Endodermal cell (in vitro differentiated cells): ENCODE measurements at regions not wholly inside any gene's neighbourhood (a gene's known extent, or its start where the extent isn't known, plus 50 kb on each side); places are given as distances from the start of the nearest gene placed in this dataset.

Source experiments
- DNase-seq: peaks from one replicate; pipeline ENCODE4 v3.0.0-alpha.2; 2017
- H3K27ac ChIP-seq: 2 replicates; pipeline ENCODE4 v1.5.1; 2013; ENCODE audit warnings: mild to moderate bottlenecking, low read depth, low read length, moderate library complexity
- H3K27me3 ChIP-seq: 2 replicates; pipeline ENCODE4 v1.6.1; 2013; ENCODE audit warnings: mild to moderate bottlenecking, low read length, moderate library complexity; ENCODE audit not compliant: insufficient read depth, control insufficient read depth, poor library complexity, severe bottlenecking
- H3K36me3 ChIP-seq: 2 replicates; pipeline ENCODE4 v1.7.0; 2013; ENCODE audit warnings: mild to moderate bottlenecking, low read length, moderate library complexity; ENCODE audit not compliant: control insufficient read depth, insufficient read depth
- H3K4me1 ChIP-seq: one replicate; pipeline ENCODE4 v1.7.0; 2013; ENCODE audit warnings: low read length; ENCODE audit not compliant: control insufficient read depth, insufficient read depth
- H3K4me3 ChIP-seq: 2 replicates; pipeline ENCODE4 v1.5.1; 2013; ENCODE audit warnings: mild to moderate bottlenecking, low read length, moderate library complexity
- H3K9ac ChIP-seq: 2 replicates; pipeline ENCODE4 v1.6.1; 2013; ENCODE audit warnings: mild to moderate bottlenecking, low read length, moderate library complexity; ENCODE audit not compliant: poor library complexity, severe bottlenecking; ENCODE audit errors: extremely low read depth
- H3K9me3 ChIP-seq: 2 replicates; pipeline ENCODE4 v1.6.1; 2013; ENCODE audit warnings: mild to moderate bottlenecking, low read length, moderate library complexity; ENCODE audit not compliant: control insufficient read depth
- H3K27ac Mint-ChIP-seq: 2 replicates; pipeline ENCODE4 v1.8.0; 2020; ENCODE audit warnings: mixed read lengths
- H3K27me3 Mint-ChIP-seq: 2 replicates; pipeline ENCODE4 v1.8.0; 2021; ENCODE audit warnings: mild to moderate bottlenecking, mixed read lengths; ENCODE audit not compliant: insufficient read depth
- H3K36me3 Mint-ChIP-seq: 2 replicates; pipeline ENCODE4 v1.8.0; 2020; ENCODE audit warnings: low read depth, mixed read lengths
- H3K4me1 Mint-ChIP-seq: 2 replicates; pipeline ENCODE4 v1.8.0; 2020; ENCODE audit warnings: mixed read lengths
- H3K4me3 Mint-ChIP-seq: 2 replicates; pipeline ENCODE4 v1.8.0; 2020; ENCODE audit warnings: mild to moderate bottlenecking, moderate library complexity, mixed read lengths
- H3K9me3 Mint-ChIP-seq: 2 replicates; pipeline ENCODE4 v1.8.0; 2020; ENCODE audit warnings: mild to moderate bottlenecking, mixed read lengths
- WGBS, 2 experiments: methylation state at CpG; one replicate each; pipeline versions ENCODE4 v1.1.5 to v1.1.7; 2013; ENCODE audit warnings: missing lambda C conversion rate in 2 of 2, mixed read lengths in 1 of 2; ENCODE audit not compliant: insufficient coverage in 1 of 2, insufficient read length in 1 of 2; 5-methylcytosine and 5-hydroxymethylcytosine counted together
- TF ChIP-seq, protein P1 (sequence below): fragments of 200-600 bp; sonication (generic); conservative IDR thresholded peaks from 2 replicates; pipeline ENCODE4 v1.5.0; 2021; ENCODE audit warnings: antibody characterized with exemption, mild to moderate bottlenecking

DNA sequence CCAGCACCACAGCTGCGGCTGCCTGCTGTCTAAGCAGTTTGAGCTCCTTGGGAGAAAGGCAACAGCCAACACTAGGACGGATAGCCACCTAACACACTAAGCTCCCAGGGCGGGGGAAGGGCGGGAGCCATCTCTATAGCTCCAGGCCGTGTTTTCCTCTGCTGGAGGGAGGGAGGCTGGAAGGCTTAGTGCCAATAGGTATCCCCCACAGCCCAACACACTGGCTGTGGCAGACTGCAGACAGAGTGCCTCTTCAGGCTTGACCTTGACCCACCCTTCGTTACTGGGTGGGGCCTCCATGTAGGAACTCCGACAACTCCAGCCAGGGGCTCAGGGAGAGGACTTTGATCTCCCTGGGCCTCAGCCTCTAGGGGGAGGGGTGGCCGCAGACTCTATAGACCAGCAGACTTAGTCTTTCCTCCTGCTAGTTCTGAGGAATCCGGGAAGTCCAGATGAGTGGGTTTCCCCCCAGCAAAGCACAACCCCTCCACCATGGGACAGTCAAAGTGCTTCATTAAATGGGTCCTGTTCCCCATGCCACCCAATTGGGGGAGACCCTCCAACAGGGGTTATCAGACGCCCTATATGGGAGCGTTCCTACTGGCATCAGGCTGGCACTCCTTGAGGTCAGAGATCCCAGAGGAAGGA, 314.4 kb upstream of the MKI67 start:
- WGBS, 2 experiments: 77% methylated on average over 11 of the region's 11 CpGs; no CpG with 5 or more reads in 1 of the 2 experiments
- H3K4me1 Mint-ChIP-seq: peaks cover 8% of the 10 kb centered on the region
- no peak overlapping the region for H3K4me3 Mint-ChIP-seq
- Histone ChIP-seq H3K9ac (no peak overlapping the region), H3K36me3 (no peaks in the 10 kb centered on the region), H3K4me1 (peaks cover 13% of the 10 kb centered on the region), H3K27ac (no peak overlapping the region), H3K9me3 (no peaks in the 10 kb centered on the region), H3K27me3 (no peaks in the 10 kb centered on the region), H3K4me3 (peak overlapping the region; percentile 49)
- H3K36me3 Mint-ChIP-seq: no peaks in the 10 kb centered on the region
- H3K27me3 Mint-ChIP-seq: no peaks in the 10 kb centered on the region
- TF ChIP-seq, protein P1, sequence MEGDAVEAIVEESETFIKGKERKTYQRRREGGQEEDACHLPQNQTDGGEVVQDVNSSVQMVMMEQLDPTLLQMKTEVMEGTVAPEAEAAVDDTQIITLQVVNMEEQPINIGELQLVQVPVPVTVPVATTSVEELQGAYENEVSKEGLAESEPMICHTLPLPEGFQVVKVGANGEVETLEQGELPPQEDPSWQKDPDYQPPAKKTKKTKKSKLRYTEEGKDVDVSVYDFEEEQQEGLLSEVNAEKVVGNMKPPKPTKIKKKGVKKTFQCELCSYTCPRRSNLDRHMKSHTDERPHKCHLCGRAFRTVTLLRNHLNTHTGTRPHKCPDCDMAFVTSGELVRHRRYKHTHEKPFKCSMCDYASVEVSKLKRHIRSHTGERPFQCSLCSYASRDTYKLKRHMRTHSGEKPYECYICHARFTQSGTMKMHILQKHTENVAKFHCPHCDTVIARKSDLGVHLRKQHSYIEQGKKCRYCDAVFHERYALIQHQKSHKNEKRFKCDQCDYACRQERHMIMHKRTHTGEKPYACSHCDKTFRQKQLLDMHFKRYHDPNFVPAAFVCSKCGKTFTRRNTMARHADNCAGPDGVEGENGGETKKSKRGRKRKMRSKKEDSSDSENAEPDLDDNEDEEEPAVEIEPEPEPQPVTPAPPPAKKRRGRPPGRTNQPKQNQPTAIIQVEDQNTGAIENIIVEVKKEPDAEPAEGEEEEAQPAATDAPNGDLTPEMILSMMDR: no peak
- H3K9me3 Mint-ChIP-seq: no peaks in the 10 kb centered on the region
- no peak overlapping the region for H3K27ac Mint-ChIP-seq
- peak; percentile 78 for DNase-seq

DNA sequence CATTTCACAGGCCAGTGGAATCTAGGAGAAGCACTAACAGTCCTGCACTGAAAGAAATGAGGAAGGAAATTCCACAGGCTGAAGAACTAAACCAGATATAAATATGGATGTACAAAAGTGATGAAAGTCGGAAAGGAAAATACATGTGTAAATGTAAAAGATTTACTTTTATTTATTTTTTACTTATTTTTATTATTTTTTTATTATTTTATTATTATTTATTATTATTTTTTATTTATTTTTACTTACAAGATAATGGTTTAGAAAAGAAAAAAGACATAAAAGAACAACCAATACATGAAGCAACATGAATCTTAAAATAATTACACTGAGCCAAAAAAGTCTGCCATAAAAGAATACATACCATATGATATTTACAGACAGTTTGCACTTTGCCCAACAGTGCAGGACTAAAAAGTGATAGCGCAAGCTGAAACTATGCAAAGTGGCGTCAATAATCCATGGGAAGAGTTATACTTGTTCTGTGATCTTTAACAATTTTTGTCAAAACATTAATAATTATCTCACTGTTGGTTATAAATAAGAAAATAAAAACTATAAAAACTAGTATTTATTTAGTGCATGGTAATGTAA, 317.8 kb upstream of the MKI67 start:
- no peaks in the 10 kb centered on the region for H3K36me3 ChIP-seq
- H3K9me3 ChIP-seq: no peaks in the 10 kb centered on the region
- H3K27me3 ChIP-seq: no peaks in the 10 kb centered on the region
- WGBS, 2 experiments: 92% methylated on average over 2 of the region's 3 CpGs; no CpG with 5 or more reads in 1 of the 2 experiments
- no peak overlapping the region for H3K27ac Mint-ChIP-seq
- no peaks in the 10 kb centered on the region for H3K36me3 Mint-ChIP-seq
- no peak overlapping the region for H3K9ac ChIP-seq
- H3K9me3 Mint-ChIP-seq: no peaks in the 10 kb centered on the region
- peaks cover 13% of the 10 kb centered on the region for H3K4me1 ChIP-seq
- H3K4me3 ChIP-seq: no peak overlapping the region
- no peak overlapping the region for H3K27ac ChIP-seq
- no peaks in the 10 kb centered on the region for H3K27me3 Mint-ChIP-seq
- H3K4me3 Mint-ChIP-seq: no peak overlapping the region
- H3K4me1 Mint-ChIP-seq: peaks cover 8% of the 10 kb centered on the region
- no peak for DNase-seq
- TF ChIP-seq, protein P1: no peak

DNA sequence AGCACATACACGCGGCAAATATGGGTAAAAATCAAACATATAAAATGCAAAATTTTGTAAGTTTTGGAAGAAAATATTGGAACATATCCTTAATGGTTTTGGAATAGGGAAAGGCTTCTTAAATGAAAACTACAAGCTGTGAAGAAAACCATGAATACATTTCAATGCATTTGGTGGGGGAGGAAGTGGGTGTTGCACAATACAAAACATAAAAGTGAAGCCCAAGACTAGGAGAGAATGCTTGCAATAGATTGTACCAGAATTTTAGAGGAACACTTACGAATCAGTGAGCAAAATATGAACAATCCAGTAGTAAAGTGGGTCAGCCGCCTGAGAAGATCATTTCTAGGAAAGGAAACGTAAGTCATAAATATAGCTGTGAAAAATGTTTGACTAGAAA, 322.6 kb upstream of the MKI67 start:
- Mint-ChIP-seq H3K36me3 (no peaks in the 10 kb centered on the region), H3K27ac (no peak overlapping the region), H3K4me3 (no peak overlapping the region), H3K4me1 (no peaks in the 10 kb centered on the region), H3K27me3 (no peaks in the 10 kb centered on the region), H3K9me3 (no peaks in the 10 kb centered on the region)
- TF ChIP-seq, protein P1: no peak
- no peak overlapping the region for H3K4me3 ChIP-seq
- WGBS, 2 experiments: 94 to 96% methylated on average over 2 to 5 of the region's 5 CpGs
- no peak for DNase-seq
- H3K4me1 ChIP-seq: no peaks in the 10 kb centered on the region
- no peak overlapping the region for H3K9ac ChIP-seq
- no peaks in the 10 kb centered on the region for H3K36me3 ChIP-seq
- H3K27me3 ChIP-seq: no peaks in the 10 kb centered on the region
- no peak overlapping the region for H3K27ac ChIP-seq
- no peaks in the 10 kb centered on the region for H3K9me3 ChIP-seq
